Inflammatory macrophage (primary cell): ENCODE measurements at regions not wholly inside any gene's neighbourhood (a gene's known extent, or its start where the extent isn't known, plus 50 kb on each side); places are given as distances from the start of the nearest gene placed in this dataset.

Source experiments
- DNase-seq, 2 donors: peaks; one replicate each; pipeline ENCODE4 v3.0.0-alpha.2; 2020 to 2022

GRCh38 chr7:77484785-77485184 lies 52.3 kb upstream of the PTPN12 start:
- DNase-seq, result no peak

GRCh38 chr7:77482015-77482414 lies 55.1 kb upstream of the PTPN12 start:
- DNase-seq, result peak; percentile 87 to 90

GRCh38 chr7:77481615-77482014 lies 55.5 kb upstream of the PTPN12 start:
- DNase-seq, result no peak

DNA sequence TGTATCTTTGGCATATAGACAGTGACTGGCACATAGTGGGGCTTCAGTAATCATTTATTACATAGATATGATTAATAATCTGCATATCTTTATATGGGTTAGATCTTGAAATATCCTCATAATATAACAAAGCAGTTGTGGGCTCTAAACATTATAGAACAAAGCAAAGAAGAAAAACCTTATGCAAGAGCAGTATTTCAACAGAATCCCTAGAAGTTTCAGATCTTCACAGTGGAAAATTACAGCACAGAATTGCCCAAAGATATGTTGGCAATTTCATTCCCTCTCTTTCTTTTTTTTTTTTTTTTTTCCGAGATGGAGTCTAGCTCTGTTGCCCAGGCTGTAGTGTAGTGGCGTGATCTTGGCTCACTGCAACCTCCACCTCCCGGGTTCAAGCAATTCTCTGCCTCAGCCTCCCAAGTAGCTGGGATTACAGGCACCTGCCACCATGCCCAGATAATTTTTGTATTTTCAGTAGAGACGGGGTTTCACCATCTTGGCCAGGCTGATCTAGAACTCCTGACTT lies 56.9 kb upstream of the PTPN12 start:
- peak; percentile 57 to 88 for DNase-seq

GRCh38 chr7:77479536-77480088 lies 57.5 kb upstream of the PTPN12 start:
- no peak for DNase-seq

DNA sequence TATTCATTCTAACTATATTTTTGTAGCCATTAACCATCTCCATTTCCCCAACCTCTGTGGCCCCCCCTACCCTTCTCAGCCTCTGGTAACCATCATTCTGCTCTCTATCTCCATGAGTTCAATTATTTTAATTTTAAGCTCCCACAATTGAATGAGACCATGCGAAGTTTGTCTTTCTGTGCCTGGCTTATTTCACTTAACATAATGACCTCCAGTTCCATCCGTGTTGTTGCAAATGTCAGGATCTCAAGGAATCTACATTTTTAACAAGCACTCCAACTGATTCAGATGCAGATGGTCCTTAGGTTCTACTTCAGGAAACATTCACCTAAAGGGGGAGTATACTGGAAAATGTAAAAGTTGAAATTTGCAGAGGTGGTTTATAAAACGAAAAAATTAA lies 60.2 kb upstream of the PTPN12 start:
- no peak for DNase-seq

- DNase-seq, result no peak
Measured at GRCh38 chr7:77475181-77475580, 59.0 kb upstream of the GSAP start.

GRCh38 chr7:77474756-77475155 lies 58.6 kb upstream of the GSAP start:
- DNase-seq, result no peak

GRCh38 chr7:77473229-77474005 lies 57.3 kb upstream of the GSAP start:
- peak; percentile 55 to 60 for DNase-seq

DNA sequence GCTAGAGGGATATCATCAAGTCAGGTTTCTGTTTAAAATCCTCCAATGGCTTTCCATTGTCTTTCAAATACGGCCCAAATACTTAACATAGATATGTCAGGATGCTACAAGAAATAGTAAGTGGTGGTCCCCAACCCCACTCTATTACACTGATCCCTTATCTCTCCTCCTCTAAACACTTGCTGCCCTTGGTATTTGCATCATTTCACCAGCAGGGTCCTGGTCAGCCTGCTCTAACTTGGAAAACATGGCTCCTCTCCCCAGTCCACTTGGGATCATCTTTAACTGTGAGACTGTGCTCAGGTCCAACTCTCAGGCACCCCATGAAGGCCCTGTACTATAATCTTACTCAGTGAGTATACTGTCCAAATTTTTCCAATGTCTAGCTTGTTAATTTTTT lies 53.8 kb upstream of the GSAP start:
- DNase-seq, result no peak

- DNase-seq, result peak; percentile 92 to 93
Measured at GRCh38 chr7:77467408-77467807, 51.3 kb upstream of the GSAP start.

DNA sequence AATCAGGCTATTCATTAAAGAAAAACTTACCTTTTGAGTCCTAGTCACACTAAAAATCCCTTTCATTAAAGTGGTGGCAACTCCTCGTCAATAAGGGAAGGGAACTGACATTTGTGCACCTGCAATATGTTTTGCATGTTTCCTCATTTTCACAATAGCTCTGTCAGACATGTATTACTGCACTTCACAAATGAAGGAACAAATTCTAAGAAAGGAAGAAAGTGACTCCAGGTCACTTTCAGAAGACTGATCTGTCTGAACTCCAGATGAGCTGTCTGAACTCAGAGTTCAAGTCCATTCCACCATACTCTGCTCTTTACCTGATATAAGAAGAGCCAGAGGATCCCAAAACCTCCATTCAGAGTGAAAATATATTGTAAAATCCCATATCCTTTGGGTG lies 50.3 kb upstream of the GSAP start:
- DNase-seq, result peak; percentile 49 to 83
